ENCODE measurements at regions not wholly inside any gene's neighbourhood (a gene's known extent, or its start where the extent isn't known, plus 50 kb on each side); places are given as distances from the start of the nearest gene placed in this dataset.

DNA sequence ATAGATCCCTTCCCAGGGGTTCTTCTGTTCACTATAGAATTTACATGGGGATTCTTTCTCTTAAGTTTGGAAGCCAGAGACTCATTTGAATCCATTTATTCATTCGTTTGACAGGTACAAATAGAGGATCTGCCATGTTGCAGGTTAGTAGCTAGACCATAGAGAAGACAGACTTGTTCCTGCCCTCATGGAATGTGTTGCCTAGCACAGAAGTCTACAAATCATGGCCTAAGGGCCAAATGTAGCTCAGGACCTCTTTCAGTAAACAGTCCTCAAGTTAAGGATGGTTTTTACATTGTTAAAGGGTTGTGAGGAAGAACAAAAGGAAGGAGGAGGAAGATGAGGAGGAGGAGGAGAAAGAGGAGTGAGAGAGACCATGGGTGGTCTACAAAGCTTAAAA, 114.7 kb upstream of the SLC44A1 start:
- TF ChIP-seq, protein P1, sequence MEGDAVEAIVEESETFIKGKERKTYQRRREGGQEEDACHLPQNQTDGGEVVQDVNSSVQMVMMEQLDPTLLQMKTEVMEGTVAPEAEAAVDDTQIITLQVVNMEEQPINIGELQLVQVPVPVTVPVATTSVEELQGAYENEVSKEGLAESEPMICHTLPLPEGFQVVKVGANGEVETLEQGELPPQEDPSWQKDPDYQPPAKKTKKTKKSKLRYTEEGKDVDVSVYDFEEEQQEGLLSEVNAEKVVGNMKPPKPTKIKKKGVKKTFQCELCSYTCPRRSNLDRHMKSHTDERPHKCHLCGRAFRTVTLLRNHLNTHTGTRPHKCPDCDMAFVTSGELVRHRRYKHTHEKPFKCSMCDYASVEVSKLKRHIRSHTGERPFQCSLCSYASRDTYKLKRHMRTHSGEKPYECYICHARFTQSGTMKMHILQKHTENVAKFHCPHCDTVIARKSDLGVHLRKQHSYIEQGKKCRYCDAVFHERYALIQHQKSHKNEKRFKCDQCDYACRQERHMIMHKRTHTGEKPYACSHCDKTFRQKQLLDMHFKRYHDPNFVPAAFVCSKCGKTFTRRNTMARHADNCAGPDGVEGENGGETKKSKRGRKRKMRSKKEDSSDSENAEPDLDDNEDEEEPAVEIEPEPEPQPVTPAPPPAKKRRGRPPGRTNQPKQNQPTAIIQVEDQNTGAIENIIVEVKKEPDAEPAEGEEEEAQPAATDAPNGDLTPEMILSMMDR (IDR thresholded peaks at IDR 0.05), result no peak
- TF ChIP-seq POLR2A (IDR thresholded peaks at IDR 0.05), result no peak
- Histone ChIP-seq H3K36me3 (no peaks in the 10 kb centered on the region), H3K27ac (no peak overlapping the region), H3K27me3 (no peaks in the 10 kb centered on the region), H3K9me3 (no peaks in the 10 kb centered on the region), H3K4me1 (peaks cover 0 to 26% (median 22%) of the 10 kb centered on the region in 3 donors), H3K4me3 (no peak overlapping the region)
- DNase-seq, result no peak
- intact Hi-C loops (cut with DNase I), result no loop called here
- 89 to 95% methylated on average over 1 of the region's 1 CpG for WGBS, 2 donors

GRCh38 chr9:105131981-105132380, 112.5 kb upstream of the SLC44A1 start:
- Histone ChIP-seq H3K4me3 (no peak overlapping the region), H3K27ac (no peak overlapping the region), H3K4me1 (peaks cover 0 to 24% (median 20%) of the 10 kb centered on the region in 3 donors), H3K36me3 (no peaks in the 10 kb centered on the region), H3K9me3 (no peaks in the 10 kb centered on the region), H3K27me3 (no peaks in the 10 kb centered on the region)
- TF ChIP-seq, protein P1 (IDR thresholded peaks at IDR 0.05), result no peak
- TF ChIP-seq POLR2A (IDR thresholded peaks at IDR 0.05), result no peak
- DNase-seq, result no peak
- 85 to 93% methylated on average over 2 to 3 of the region's 3 CpGs for WGBS, 2 donors
- intact Hi-C loops (cut with DNase I), result no loop called here

- Histone ChIP-seq H3K4me3 (no peak overlapping the region), H3K36me3 (no peaks in the 10 kb centered on the region), H3K27me3 (no peaks in the 10 kb centered on the region), H3K27ac (no peak overlapping the region), H3K9me3 (no peaks in the 10 kb centered on the region), H3K4me1 (peaks cover 0 to 17% (median 14%) of the 10 kb centered on the region in 3 donors)
- TF ChIP-seq, protein P1 (IDR thresholded peaks at IDR 0.05), result no peak
- no peak for TF ChIP-seq POLR2A (IDR thresholded peaks at IDR 0.05)
- no peak for DNase-seq
- intact Hi-C loops (cut with DNase I), result no loop called here
- WGBS, 2 donors, result 51 to 100% methylated on average over 2 of the region's 2 CpGs
Observed at GRCh38 chr9:105132606-105133005, 111.8 kb upstream of the SLC44A1 start.

GRCh38 chr9:105138306-105138801, 106.1 kb upstream of the SLC44A1 start:
- DNase-seq, result no peak
- Histone ChIP-seq H3K27ac (no peak overlapping the region), H3K9me3 (no peaks in the 10 kb centered on the region), H3K4me1 (peaks cover 5 to 23% (median 8%) of the 10 kb centered on the region in 3 donors), H3K27me3 (no peaks in the 10 kb centered on the region), H3K36me3 (no peaks in the 10 kb centered on the region), H3K4me3 (no peak overlapping the region)
- intact Hi-C loops (cut with DNase I), result no loop called here
- TF ChIP-seq, protein P1 (IDR thresholded peaks at IDR 0.05), result no peak
- TF ChIP-seq POLR2A (IDR thresholded peaks at IDR 0.05), result no peak
- WGBS, 2 donors, result 31 to 71% methylated on average over 5 of the region's 5 CpGs

- intact Hi-C loops (cut with DNase I), result no loop called here
- peaks cover 5 to 23% (median 8%) of the 10 kb centered on the region in 3 donors for H3K4me1 ChIP-seq
- DNase-seq, result no peak
- no peaks in the 10 kb centered on the region for H3K9me3 ChIP-seq
- WGBS, 2 donors, result 74 to 81% methylated on average over 5 of the region's 5 CpGs
- H3K27me3 ChIP-seq, result no peaks in the 10 kb centered on the region
- TF ChIP-seq, protein P1 (IDR thresholded peaks at IDR 0.05), result no peak
- TF ChIP-seq POLR2A (IDR thresholded peaks at IDR 0.05), result no peak
- H3K27ac ChIP-seq, result no peak overlapping the region
- H3K4me3 ChIP-seq, result no peak overlapping the region
- no peaks in the 10 kb centered on the region for H3K36me3 ChIP-seq
Observed at GRCh38 chr9:105141146-105141975, 103.1 kb upstream of the SLC44A1 start.
